HG02970 (cell line): ENCODE measurements at regions not wholly inside any gene's neighbourhood (a gene's known extent, or its start where the extent isn't known, plus 50 kb on each side); places are given as distances from the start of the nearest gene placed in this dataset.
"Not testable (repeated sequence)": the region's sequence is repeated elsewhere in the genome, so short reads cannot be mapped to it uniquely, and the experiment has no call there.

Experiments
- ATAC-seq: cut with Tn5 transposase; IDR thresholded peaks from one replicate; pipeline ENCODE4 v1.9.1; 2021; ENCODE audit warnings: mild to moderate bottlenecking, moderate library complexity, moderate number of reproducible peaks; ENCODE audit not compliant: unreplicated experiment, low FRiP score

DNA sequence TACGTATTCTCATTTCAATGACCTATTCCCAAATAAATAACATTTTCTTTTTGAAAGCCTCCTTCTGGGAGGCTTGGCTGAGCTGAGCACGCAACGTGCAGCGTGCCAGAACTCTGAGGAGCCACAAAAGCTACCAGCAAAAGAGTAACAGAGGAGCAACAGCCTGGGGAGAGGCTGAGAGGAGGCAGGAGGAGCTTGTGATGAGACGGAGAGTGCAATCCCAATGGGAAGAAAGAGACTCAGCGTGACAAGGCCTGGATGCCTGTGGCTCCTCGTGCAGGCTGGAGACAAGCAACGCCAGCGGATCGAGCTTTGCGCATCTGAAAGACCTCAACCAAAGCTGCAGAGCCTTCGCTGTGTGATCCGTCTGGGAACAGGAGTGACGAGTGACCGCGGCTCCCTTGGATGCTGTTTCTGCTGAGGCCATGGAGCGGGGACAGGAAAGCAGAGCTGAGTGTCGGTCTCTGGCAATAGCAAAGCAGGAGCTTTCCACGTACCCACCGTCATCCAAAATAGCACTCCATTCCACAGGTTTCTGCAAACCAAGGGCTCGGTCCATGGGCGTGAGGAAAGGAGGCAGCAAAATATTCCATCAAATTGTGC is 171.7 kb upstream of the PFKP start:
- no peak for ATAC-seq

DNA sequence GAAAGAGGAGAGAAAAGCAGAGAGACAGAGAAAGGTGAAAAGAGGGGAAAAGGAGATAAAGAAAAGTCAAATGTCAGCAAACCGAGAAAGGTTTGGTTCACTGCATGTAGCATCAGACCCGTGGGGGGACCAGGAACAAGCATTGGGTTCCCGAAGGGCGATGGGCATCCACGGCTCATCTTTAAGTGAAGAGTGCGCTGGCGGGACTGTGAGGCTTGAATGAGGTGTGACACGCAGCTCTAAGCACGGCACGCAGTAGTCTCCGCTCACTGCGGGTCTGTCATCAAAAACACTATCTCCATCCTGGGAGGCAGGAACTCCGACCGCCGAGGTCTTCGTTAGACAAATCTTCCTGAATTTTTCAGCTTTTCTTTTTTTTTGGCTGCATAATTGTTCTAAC is 173.4 kb upstream of the PFKP start:
- ATAC-seq, result no peak

GRCh38 chr10:2893158-2893845 is 174.0 kb upstream of the PFKP start:
- ATAC-seq, result no peak

DNA sequence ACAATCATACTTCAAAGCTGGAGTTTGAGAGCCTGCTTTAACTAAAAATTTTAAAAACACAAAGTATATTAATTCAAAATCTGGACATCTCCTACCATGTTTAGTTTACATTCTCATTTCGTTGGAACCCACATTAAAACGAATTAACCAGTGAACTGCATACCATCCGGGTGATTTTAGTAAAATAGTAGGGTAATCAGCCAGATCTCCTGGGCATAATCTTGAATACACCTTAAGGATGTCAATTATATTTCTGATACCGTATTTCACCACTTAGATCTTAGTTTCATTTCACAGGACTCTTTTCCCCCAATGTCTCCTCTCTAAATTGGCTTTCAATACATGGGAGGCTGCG is 175.6 kb upstream of the PFKP start:
- no peak for ATAC-seq

DNA sequence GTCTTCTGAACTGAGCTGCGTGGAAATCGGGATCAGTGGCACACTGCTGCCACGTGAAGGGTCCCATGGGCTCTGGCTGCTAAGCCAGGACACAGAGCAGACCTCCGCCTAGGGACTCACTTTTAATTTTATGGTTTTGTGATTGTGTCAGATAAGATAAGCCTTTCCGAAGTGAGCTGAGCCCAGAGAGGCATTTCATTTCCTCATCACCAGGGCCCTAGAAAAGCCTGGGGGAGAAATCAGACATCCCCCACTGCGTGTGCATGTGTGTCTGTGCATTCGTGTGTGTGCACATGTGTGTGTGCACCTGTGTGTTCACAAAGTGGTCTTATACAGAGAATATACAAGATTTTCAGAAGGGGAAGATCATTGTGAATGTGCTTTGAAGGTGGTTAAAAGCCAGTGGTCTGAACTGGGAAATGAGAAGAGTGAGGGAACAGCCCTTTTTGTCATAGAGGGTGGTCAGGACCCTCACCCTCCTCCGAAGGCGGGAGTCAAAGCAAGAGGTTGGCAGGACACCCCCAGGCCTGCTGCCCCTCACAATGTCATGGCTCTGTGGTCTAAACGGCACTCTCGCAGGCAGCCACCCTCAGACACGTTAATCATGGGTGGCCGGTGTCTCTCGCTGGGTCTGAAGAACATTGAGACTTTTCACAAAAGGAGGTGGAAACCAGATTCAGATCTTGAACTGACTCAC is 176.1 kb upstream of the PFKP start:
- no peak for ATAC-seq

GRCh38 chr10:2890093-2890492 is 177.3 kb upstream of the PFKP start:
- ATAC-seq, result no peak

DNA sequence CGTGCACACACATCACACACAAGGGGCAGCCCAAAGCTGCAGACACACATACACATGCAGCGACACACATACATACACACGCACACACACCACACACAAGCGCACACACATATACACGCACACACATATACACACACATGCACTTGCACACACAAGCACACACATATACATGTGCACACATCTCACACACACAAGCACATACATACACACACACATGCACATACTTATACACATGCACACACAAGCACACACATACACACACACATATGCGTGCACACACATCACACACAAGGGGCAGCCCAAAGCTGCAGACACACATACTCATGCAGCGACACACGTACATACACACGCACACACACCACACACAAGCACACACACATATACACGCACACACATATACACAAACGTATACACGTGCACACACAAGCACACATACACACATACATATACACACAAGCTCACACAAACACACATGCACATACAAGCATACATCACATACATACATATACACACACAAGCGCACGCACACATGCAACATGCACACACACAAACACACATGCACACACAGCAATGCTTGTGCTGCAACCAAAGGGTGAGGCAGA is 178.8 kb upstream of the PFKP start:
- ATAC-seq, result no peak

DNA sequence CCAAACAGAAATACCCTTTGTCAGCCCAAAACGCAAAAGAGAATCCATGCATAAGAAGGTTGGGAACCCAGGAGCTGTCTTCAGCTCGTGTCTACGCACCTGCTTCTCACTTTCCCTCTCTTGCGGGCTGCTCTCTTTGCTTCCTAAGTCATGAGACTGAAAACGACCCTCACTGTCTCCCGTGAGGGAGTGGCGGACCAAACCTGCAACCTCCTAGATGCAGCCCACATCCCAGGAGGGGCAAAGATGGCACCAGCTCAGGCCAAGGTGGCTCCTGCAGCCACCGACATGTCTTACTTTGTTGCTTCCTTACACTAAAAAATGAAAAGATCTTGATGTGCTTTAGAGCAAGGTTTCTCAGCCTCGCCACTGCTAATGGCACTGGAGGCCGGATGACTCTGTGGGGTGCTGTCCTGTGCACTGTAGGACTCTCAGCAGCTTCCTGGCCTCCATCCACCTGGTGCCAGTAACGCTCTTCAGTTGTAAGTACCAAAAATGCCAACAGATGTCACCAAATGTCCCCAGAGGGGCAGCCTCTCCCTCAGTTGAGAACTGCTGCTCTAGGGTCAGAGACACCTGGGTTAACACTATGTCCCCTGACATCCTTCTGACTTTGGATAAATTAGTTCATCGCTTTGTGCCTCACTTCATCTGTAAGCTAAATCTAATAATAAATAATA is 179.8 kb upstream of the PFKP start:
- ATAC-seq, result no peak

- ATAC-seq, result no peak
Measured at GRCh38 chr10:2886662-2887061, 180.7 kb upstream of the PFKP start.

GRCh38 chr10:2885288-2886278 is 181.8 kb upstream of the PFKP start:
- ATAC-seq, result no peak

DNA sequence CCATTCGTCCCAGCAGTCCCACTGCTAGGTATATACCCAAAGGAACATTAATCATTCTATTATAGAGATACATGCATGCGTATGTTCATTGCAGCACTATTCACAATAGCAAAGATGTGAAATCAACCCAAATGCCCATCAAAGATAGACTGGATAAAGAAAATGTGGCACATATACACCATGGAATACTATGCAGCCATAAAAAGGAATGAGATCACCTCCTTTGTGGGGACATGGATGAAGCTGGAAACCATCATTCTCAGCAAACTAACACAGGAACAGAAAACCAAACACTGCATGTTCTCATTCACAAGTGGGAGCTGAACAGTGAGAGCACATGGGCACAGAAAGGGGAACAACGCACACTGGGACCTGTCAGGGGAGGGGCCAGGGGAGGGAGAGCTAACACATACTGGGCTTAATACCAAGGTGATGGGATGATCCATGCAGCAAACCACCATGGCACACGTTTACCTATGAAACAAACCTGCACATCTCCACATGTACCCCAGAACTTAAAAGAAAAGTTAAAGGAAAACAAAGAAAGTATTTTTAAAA is 183.3 kb upstream of the PFKP start:
- ATAC-seq, result not testable (repeated sequence)

DNA sequence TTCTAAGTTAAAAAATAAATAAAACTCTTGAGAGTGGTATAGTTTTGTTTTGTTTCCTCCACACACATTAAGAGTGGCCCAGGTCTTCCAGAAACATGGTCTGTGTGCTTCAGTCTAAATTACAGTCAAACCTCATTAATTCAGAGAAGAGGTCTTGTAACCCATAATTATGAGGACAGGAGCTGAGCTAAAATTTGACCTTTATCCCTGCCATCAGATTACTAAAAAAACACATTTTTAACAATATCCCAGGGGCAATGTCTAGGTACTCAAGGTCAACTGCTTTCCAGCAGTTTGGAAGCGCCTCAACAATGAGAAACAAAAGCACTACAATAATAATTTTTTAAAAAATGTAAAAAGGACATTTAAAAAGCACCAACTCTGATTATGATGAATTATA is 184.1 kb upstream of the PFKP start:
- no peak for ATAC-seq

GRCh38 chr10:2882628-2883027 is 184.7 kb upstream of the PFKP start:
- no peak for ATAC-seq

DNA sequence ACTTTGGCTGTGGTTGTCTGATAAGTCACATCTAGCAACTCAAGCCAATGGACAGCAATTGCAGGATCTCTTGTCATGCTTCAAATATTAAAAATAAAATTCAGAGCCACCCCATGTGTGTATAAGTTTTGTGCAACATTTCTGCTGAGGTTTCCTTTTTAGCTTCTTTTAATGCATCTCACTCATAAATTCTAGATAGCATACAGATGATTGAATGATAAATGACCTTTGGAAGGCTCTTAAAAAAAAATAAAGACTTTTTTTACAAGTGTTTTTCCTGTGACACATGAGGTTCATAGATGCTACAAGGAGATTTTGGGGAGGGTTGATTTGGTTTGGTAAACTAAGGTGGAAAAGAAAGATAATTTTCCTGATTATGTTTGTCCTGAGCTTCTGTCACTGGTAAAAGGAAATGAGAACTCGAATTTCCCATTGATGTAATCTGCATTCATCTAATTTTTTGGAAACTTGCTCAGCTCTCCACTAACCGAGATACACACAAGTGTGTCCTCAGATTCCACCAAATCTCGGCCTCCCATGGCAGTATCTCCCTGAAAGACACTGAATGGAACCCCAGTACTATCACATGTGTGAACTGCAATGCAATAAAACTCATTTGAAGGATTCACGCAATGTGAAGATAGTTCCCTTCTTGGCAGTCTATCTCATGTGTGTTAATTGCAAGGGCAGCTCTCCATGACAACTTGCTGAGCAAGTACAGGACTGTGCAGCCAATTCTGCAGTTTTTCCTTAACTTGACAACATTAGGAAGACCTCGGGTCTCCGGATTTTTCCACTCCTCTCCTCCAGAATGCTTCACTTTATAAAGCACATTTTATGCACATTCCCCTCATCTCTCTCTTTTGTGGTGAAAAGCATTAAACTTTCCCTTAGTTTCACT is 185.4 kb upstream of the PFKP start:
- ATAC-seq, result no peak

- not testable (repeated sequence) for ATAC-seq
Measured at GRCh38 chr10:2880050-2880449, 187.3 kb upstream of the PFKP start.

- no peak for ATAC-seq
Measured at GRCh38 chr10:2878818-2879217, 188.5 kb upstream of the PFKP start.

- no peak for ATAC-seq
Measured at GRCh38 chr10:2876032-2876431, 191.3 kb upstream of the PFKP start.

DNA sequence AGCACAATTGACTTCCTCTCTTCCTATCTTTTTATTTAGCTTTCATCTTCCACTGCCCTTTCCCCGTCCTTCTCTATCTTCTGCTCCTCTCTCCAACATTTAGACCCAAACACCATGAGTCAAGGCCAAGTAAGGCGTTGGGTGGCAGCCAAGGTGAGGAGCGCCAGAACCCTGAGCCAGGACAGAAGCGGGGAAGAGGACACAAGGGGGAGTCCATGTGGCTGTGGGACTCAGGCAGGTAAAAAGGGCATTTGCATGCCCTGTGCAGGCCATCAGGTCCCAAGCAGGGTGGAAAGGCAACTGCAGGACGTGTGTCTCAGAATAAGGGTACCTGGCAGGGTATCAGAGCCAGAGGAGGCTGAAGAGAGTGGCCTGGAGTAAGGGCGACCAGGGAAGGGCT is 192.4 kb upstream of the PFKP start:
- ATAC-seq, result no peak

GRCh38 chr10:2873769-2874168 is 193.6 kb upstream of the PFKP start:
- ATAC-seq, result no peak
